ENCODE measurements at regions not wholly inside any gene's neighbourhood (a gene's known extent, or its start where the extent isn't known, plus 50 kb on each side); places are given as distances from the start of the nearest gene placed in this dataset.

DNA sequence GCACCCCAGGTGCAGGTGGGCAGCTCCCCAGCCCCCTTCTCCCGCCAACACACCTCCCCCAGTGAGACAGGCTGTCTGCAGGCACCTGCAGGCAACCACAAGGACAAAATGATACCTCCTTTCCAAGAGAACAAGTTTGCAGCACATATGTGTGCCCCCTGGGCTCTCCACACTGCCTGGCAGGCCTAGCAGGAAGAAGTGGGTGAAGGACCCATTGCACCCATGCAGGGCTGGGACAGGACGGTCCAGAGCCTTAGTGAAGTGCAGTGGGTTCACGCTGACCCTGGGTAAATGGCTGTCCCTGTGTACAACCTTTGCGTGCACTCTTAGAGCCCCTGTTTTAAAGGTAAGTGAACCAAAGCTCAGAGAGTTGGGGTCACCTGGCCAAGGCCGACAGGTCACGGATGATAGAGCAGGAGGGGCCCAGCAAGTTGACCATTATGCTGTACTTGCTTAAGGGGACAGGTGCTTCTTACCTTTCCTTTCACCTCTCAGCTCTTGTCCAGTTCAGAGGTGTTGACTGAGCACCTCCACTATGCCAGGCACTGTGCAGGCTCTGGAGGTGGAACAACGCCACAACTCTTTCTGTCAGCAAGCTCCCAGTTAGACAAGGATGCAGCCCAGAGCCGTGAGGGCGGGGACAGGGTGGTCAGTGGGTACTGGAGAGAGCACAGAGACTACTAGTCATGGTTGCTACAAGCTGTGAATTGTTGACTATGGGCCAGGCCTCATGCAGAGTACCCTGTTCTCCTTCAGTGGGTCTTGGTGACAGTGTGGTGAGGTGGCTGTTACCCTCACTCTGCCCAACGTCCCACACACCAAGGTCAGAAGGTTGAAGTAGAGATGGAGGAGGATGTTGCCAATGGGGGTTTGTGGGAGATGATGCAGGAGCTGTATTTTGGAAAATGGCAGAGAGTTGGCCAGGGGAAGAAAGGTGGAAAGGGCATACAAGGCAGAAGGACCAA lies 125.9 kb downstream of the PAPOLA start:
- no peak overlapping the region for H3K18ac ChIP-seq (ENCODE audit: extremely low read depth, low read length)
- H3K4me1 ChIP-seq (replicated peaks in 1 of 4; ENCODE audit: control insufficient read depth in 3 of 4, insufficient read depth in 4 of 4, low read length in 3 of 4) = peaks cover 0 to 3% (median under 1%) of the 10 kb centered on the region in 4 experiments; a peak in 2 of 7 replicates
- H3K9ac ChIP-seq (replicated peaks in 1 of 4; ENCODE audit: extremely low read depth in 1 of 4, low read depth in 3 of 4, low read length in 3 of 4) = no peak overlapping the region
- no peak overlapping the region for H3K27ac ChIP-seq (ENCODE audit: low read depth, low read length)
- H2BK15ac ChIP-seq (ENCODE audit: low read length) = no peak overlapping the region
- H3K4me3 ChIP-seq (ENCODE audit: extremely low read depth in 1 of 4, insufficient read depth in 2 of 4, low read depth in 3 of 4, low read length in 4 of 4) = no peak overlapping the region
- H3K9me3 ChIP-seq (ENCODE audit: insufficient read depth in 2 of 2, low read depth in 1 of 2, low read length in 1 of 2) = peaks cover 0 to 4% of the 10 kb centered on the region in 2 experiments; a peak in 1 of 4 replicates
- H4K91ac ChIP-seq (replicated peaks; ENCODE audit: insufficient read length, low read length) = no peak overlapping the region
- CTCF ChIA-PET (ENCODE audit: partially characterized antibody) = interaction anchor here (0.9 to 1.3 kb wide), 4 partner anchors 10 to 113 kb away, joined by 3 read pairs; no protein-coding TSS in a partner anchor
- no peak overlapping the region for H3K4me2 ChIP-seq (ENCODE audit: insufficient read depth in 1 of 2, low read depth in 2 of 2, low read length in 2 of 2)
- no peaks in the 10 kb centered on the region for H3K36me3 ChIP-seq (ENCODE audit: control insufficient read depth in 2 of 4, insufficient read depth in 4 of 4, low read length in 3 of 4)
- WGBS, 2 experiments (ENCODE audit: extremely low coverage in 1 of 2, insufficient coverage in 1 of 2, insufficient read length in 1 of 2, insufficient replicate concordance in 2 of 2, low coverage in 1 of 2, low lambda C conversion rate in 2 of 2, missing lambda C conversion rate in 1 of 2) = 87% methylated on average over 9 of the region's 10 CpGs; no CpG with 5 or more reads in 1 of the 2 experiments
- H2AFZ ChIP-seq (ENCODE audit: low read length) = no peak overlapping the region
- H3K27me3 ChIP-seq (replicated peaks in 1 of 4; ENCODE audit: control insufficient read depth in 3 of 4, extremely low read depth in 1 of 4, insufficient read depth in 3 of 4, low read length in 3 of 4) = no peaks in the 10 kb centered on the region
- no peak overlapping the region for H2BK20ac ChIP-seq (ENCODE audit: low read length)
- H4K20me1 ChIP-seq (replicated peaks in 1 of 2; ENCODE audit: control insufficient read depth in 1 of 2, insufficient read depth in 2 of 2, low read length in 2 of 2) = no peaks in the 10 kb centered on the region
- POLR2A ChIA-PET (ENCODE audit: partially characterized antibody) = no interaction called here
- no peak for FAIRE-seq
- H2BK120ac ChIP-seq (replicated peaks; ENCODE audit: low read depth, low read length) = no peak overlapping the region
- H4K5ac ChIP-seq (ENCODE audit: insufficient read length, low read depth, low read length) = no peak overlapping the region
- DNase-seq (ENCODE audit: low read depth in 1 of 2, low spot score in 2 of 2) = no peak
- no peak overlapping the region for H2BK12ac ChIP-seq (ENCODE audit: low read depth, low read length)
- no peak overlapping the region for H3K56ac ChIP-seq (replicated peaks; ENCODE audit: insufficient read length, low read depth, low read length)
- H2AK5ac ChIP-seq (ENCODE audit: low read depth, low read length) = no peak overlapping the region
- no peak overlapping the region for H3K14ac ChIP-seq (ENCODE audit: insufficient read length)
- no peaks in the 10 kb centered on the region for H3K79me2 ChIP-seq (ENCODE audit: control insufficient read depth in 1 of 2, insufficient read depth in 2 of 2, low read length in 2 of 2)
- no peaks in the 10 kb centered on the region for H3K79me1 ChIP-seq (ENCODE audit: low read depth, low read length)
- no peak overlapping the region for H2BK5ac ChIP-seq (ENCODE audit: low read depth, low read length)
- no peak overlapping the region for H3K4ac ChIP-seq (replicated peaks; ENCODE audit: insufficient read length, low read depth, low read length)
- H4K8ac ChIP-seq (ENCODE audit: extremely low read depth, insufficient read depth, low read length) = no peak overlapping the region
- no peak overlapping the region for H3K23ac ChIP-seq (ENCODE audit: insufficient read length)
- H3K23me2 ChIP-seq (ENCODE audit: low read depth, low read length) = no peaks in the 10 kb centered on the region
- no peak for TF ChIP-seq ZNF274 (IDR thresholded peaks at IDR 0.05; ENCODE audit: borderline replicate concordance, extremely low read depth, low read length)
- no peak for TF ChIP-seq SUZ12 (IDR thresholded peaks at IDR 0.05; ENCODE audit: low read length)
- TF ChIP-seq, protein P1, sequence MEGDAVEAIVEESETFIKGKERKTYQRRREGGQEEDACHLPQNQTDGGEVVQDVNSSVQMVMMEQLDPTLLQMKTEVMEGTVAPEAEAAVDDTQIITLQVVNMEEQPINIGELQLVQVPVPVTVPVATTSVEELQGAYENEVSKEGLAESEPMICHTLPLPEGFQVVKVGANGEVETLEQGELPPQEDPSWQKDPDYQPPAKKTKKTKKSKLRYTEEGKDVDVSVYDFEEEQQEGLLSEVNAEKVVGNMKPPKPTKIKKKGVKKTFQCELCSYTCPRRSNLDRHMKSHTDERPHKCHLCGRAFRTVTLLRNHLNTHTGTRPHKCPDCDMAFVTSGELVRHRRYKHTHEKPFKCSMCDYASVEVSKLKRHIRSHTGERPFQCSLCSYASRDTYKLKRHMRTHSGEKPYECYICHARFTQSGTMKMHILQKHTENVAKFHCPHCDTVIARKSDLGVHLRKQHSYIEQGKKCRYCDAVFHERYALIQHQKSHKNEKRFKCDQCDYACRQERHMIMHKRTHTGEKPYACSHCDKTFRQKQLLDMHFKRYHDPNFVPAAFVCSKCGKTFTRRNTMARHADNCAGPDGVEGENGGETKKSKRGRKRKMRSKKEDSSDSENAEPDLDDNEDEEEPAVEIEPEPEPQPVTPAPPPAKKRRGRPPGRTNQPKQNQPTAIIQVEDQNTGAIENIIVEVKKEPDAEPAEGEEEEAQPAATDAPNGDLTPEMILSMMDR (IDR thresholded peaks at IDR 0.05; ENCODE audit: control extremely low read depth in 1 of 3, insufficient read depth in 1 of 3, low read depth in 1 of 3, low read length in 3 of 3) = no peak
- TF ChIP-seq GTF2F1 (IDR thresholded peaks at IDR 0.05; ENCODE audit: borderline replicate concordance, low read depth, low read length) = no peak
- TF ChIP-seq POU5F1 (IDR thresholded peaks at IDR 0.05; ENCODE audit: low read depth, low read length) = no peak
- TF ChIP-seq, protein P2, sequence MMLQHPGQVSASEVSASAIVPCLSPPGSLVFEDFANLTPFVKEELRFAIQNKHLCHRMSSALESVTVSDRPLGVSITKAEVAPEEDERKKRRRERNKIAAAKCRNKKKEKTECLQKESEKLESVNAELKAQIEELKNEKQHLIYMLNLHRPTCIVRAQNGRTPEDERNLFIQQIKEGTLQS (IDR thresholded peaks at IDR 0.05; ENCODE audit: insufficient read depth, low read depth, low read length) = no peak
- no peak for TF ChIP-seq NRF1 (IDR thresholded peaks at IDR 0.05; ENCODE audit: low read depth, low read length)
- TF ChIP-seq RBBP5 (IDR thresholded peaks at IDR 0.05; ENCODE audit: borderline replicate concordance, low read depth, low read length) = no peak
